ENCODE measurements at regions not wholly inside any gene's neighbourhood (a gene's known extent, or its start where the extent isn't known, plus 50 kb on each side); places are given as distances from the start of the nearest gene placed in this dataset.

- TF ChIP-seq CTCF (conservative IDR thresholded peaks at IDR 0.05; ENCODE audit: low read depth, low read length) (no peak), CHD1 (IDR thresholded peaks at IDR 0.05; ENCODE audit: low read depth, low read length) (no peak), RFX5 (IDR thresholded peaks at IDR 0.05; ENCODE audit: low read depth, low read length) (no peak), CEBPB (IDR thresholded peaks at IDR 0.05; ENCODE audit: low read depth, low read length) (no peak), MXI1 (IDR thresholded peaks at IDR 0.05; ENCODE audit: borderline replicate concordance, low read depth, low read length) (no peak), MAFK (IDR thresholded peaks at IDR 0.05; ENCODE audit: low read depth, low read length) (no peak), SMC3 (IDR thresholded peaks at IDR 0.05; ENCODE audit: low read depth, low read length) (no peak), NFE2L2 (IDR thresholded peaks at IDR 0.05; ENCODE audit: low read depth, low read length) (no peak), BHLHE40 (IDR thresholded peaks at IDR 0.05; ENCODE audit: low read depth, low read length) (no peak), FOS (IDR thresholded peaks at IDR 0.05; ENCODE audit: low read depth, low read length) (no peak)
- ChIA-PET POLR2A (ENCODE audit: unreplicated experiment) (no interaction called here), CTCF (no interaction called here)
- Histone ChIP-seq H3K18ac (ENCODE audit: low read depth, low read length) (peak overlapping the region; percentile 77; the same call in 1 of the 2 replicates), H2BK15ac (ENCODE audit: low read depth, low read length) (peak overlapping the region; percentile 70; the same call in 2 of the 3 replicates), H3K9ac (ENCODE audit: low read depth, low read length) (peak overlapping the region; percentile 69; the same call in 1 of the 2 replicates), H2BK120ac (ENCODE audit: low read depth, low read length) (peak overlapping the region; percentile 75), H3K23ac (ENCODE audit: low read depth, low read length) (no peak overlapping the region), H3K36me3 (ENCODE audit: control insufficient read depth, insufficient read depth, low read length) (no peaks in the 10 kb centered on the region), H3K27ac (ENCODE audit: insufficient read depth, low read length) (no peak overlapping the region), H4K20me1 (ENCODE audit: insufficient read depth, low read length) (no peaks in the 10 kb centered on the region), H3K9me1 (ENCODE audit: insufficient read depth, low read length) (0 out of 2 replicates have a peak, but pooled peaks cover 2% of the 10 kb centered on the region), H3K4ac (ENCODE audit: low read depth, low read length) (peak overlapping the region; percentile 61; the same call in 1 of the 2 replicates), H4K8ac (ENCODE audit: low read depth in 2 of 2, low read length in 2 of 2) (peak overlapping the region in 1 of 2 experiments; percentile 72; a peak in 2 of 4 replicates), H3K79me1 (ENCODE audit: low read depth in 1 of 2, low read length in 2 of 2) (peaks cover 0 to under 1% of the 10 kb centered on the region in 2 experiments; a peak in 1 of 4 replicates), H4K5ac (ENCODE audit: low read depth, low read length) (peak overlapping the region; percentile 87), H3K14ac (replicated peaks; ENCODE audit: low read depth, low read length) (peak overlapping the region; percentile 57; the same call in 1 of the 2 replicates), H2BK5ac (ENCODE audit: low read depth, low read length, poor library complexity, severe bottlenecking) (peak overlapping the region; percentile 62), H3K27me3 (ENCODE audit: control insufficient read depth, insufficient read depth, low read length) (no peaks in the 10 kb centered on the region), H2AFZ (replicated peaks; ENCODE audit: low read length, poor library complexity) (peak overlapping the region; percentile 76), H2AK5ac (ENCODE audit: low read depth, low read length) (no peak overlapping the region), H4K91ac (ENCODE audit: insufficient read depth, low read depth, low read length) (no peak overlapping the region), H3K4me1 (ENCODE audit: control insufficient read depth, insufficient read depth, low read length) (peaks cover 12% of the 10 kb centered on the region), H3K4me2 (ENCODE audit: low read depth, low read length) (peak overlapping the region; percentile 100), H2AK9ac (replicated peaks; ENCODE audit: low read depth, low read length, poor library complexity) (no peak overlapping the region), H3K56ac (ENCODE audit: extremely low read depth, insufficient read depth, low read length) (no peak overlapping the region), H3K4me3 (ENCODE audit: insufficient read depth, low read depth, low read length) (peak overlapping the region; percentile 55; the same call in 1 of the 2 replicates), H2BK20ac (ENCODE audit: low read depth, low read length) (peak overlapping the region; percentile 18), H3K9me3 (ENCODE audit: control insufficient read depth, insufficient read depth, low read length) (no peaks in the 10 kb centered on the region)
- WGBS, 2 experiments (ENCODE audit: extremely low coverage in 2 of 2, insufficient read length in 1 of 2) = 87% methylated on average over 3 of the region's 11 CpGs; no CpG with 5 or more reads in 1 of the 2 experiments
- ATAC-seq (ENCODE audit: low read depth) (peak; percentile 27), DNase-seq (no peak)
- dilution Hi-C loops (cut with HindIII; ENCODE audit: low sequenced_read_pairs, unreplicated experiment) (no loop called here), intact Hi-C loops (cut with micrococcal nuclease) (no loop called here), in situ Hi-C loops (cut with MboI; ENCODE audit: low sequenced_read_pairs) (no loop called here)
- no TSS peak for BruUV-seq (replicated peaks)
Measured at GRCh38 chr9:677461-678097, 163.9 kb upstream of the DMRT1 start.

Data from IMR-90 (cell line).